Kidney (tissue), 13 donors: ENCODE measurements at regions not wholly inside any gene's neighbourhood (a gene's known extent, or its start where the extent isn't known, plus 50 kb on each side); places are given as distances from the start of the nearest gene placed in this dataset.

Source experiments
- DNase-seq, 5 donors: peaks; one replicate each; pipeline ENCODE4 v3.0.0-alpha.2; 2013 to 2020
- FAIRE-seq: peaks from 2 replicates; lab custom pipeline; 2012; peaks lifted over from hg19 to GRCh38; lab: Jason Lieb, UNC
- H3K27ac ChIP-seq, 2 donors: one replicate each; pipeline ENCODE4 v1.7.0; 2013; ENCODE audit warnings: low read depth in 2 of 2, low read length in 2 of 2, inconsistent platforms in 1 of 2
- H3K27me3 ChIP-seq: one replicate; pipeline ENCODE4 v1.7.1; 2013; ENCODE audit warnings: low read length, inconsistent platforms; ENCODE audit not compliant: control insufficient read depth, insufficient read depth
- H3K36me3 ChIP-seq, 3 donors: one replicate each; pipeline versions ENCODE4 v1.7.0 to v1.7.1; 2013; ENCODE audit warnings: low read length in 3 of 3, control low read depth in 1 of 3, inconsistent platforms in 1 of 3; ENCODE audit not compliant: insufficient read depth in 3 of 3, control insufficient read depth in 2 of 3
- H3K4me1 ChIP-seq, 3 donors: one replicate each; pipeline versions ENCODE4 v1.7.0 to v1.7.1; 2013; ENCODE audit warnings: low read length in 3 of 3, inconsistent platforms in 1 of 3, low read depth in 1 of 3; ENCODE audit not compliant: control insufficient read depth in 2 of 3, insufficient read depth in 2 of 3
- H3K4me3 ChIP-seq, 3 donors: one replicate each; pipeline versions ENCODE4 v1.7.0 to v1.8.1; 2013; ENCODE audit warnings: low read length in 3 of 3, control low read depth in 1 of 3, inconsistent platforms in 1 of 3
- H3K9ac ChIP-seq, 3 donors: one replicate each; pipeline versions ENCODE4 v1.7.0 to v1.7.1; 2013; ENCODE audit warnings: low read length in 3 of 3, control low read depth in 1 of 3, inconsistent platforms in 1 of 3
- H3K9me3 ChIP-seq, 3 donors: one replicate each; pipeline versions ENCODE4 v1.7.0 to v1.7.1; 2013; ENCODE audit warnings: low read length in 3 of 3, control low read depth in 1 of 3, inconsistent platforms in 1 of 3; ENCODE audit not compliant: control insufficient read depth in 2 of 3, insufficient read depth in 1 of 3
- intact Hi-C: fragments of 100-400 bp; cut with DNase I; formaldehyde crosslinking; loops from one replicate; pipeline ENCODE4 v1.11.1; 2022
- TF ChIP-seq, protein P1 (sequence below): IDR thresholded peaks from 3 replicates; pipeline ENCODE4 v1.5.1; 2012; ENCODE audit warnings: mild to moderate bottlenecking, moderate library complexity, borderline replicate concordance; ENCODE audit not compliant: insufficient read depth; ENCODE audit errors: extremely low read depth
- donor health status: control.
- donor health status: control.
- donor health status: control.
- donor health status: control.
- donor health status: control.
- donor health status: DM: yes; HTN: yes; CAD: no.
- donor health status: Normal renal cell carcinoma (clear cell type).

DNA sequence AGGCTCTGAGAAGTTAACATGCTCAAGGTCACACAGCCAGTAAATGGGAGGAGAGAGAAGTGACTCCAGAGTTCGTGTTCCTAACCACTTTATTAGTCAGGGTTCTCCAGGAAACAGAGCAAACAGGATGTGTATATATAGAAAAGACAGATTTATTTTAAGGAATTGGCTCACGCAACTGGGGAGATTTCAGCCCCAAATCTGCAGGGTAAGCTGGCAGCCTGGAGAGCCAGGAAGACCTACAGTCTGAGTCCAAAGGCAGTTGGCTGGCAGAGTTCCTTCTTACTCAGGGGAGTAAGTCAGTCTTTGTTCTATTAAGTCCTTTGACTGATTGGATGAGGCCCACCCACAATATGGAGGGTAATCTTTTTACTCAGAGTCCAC, 118.2 kb upstream of the PROK2 start:
- no peak overlapping the region for H3K4me3 ChIP-seq
- TF ChIP-seq, protein P1, sequence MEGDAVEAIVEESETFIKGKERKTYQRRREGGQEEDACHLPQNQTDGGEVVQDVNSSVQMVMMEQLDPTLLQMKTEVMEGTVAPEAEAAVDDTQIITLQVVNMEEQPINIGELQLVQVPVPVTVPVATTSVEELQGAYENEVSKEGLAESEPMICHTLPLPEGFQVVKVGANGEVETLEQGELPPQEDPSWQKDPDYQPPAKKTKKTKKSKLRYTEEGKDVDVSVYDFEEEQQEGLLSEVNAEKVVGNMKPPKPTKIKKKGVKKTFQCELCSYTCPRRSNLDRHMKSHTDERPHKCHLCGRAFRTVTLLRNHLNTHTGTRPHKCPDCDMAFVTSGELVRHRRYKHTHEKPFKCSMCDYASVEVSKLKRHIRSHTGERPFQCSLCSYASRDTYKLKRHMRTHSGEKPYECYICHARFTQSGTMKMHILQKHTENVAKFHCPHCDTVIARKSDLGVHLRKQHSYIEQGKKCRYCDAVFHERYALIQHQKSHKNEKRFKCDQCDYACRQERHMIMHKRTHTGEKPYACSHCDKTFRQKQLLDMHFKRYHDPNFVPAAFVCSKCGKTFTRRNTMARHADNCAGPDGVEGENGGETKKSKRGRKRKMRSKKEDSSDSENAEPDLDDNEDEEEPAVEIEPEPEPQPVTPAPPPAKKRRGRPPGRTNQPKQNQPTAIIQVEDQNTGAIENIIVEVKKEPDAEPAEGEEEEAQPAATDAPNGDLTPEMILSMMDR: no peak
- H3K27me3 ChIP-seq: no peaks in the 10 kb centered on the region
- H3K9ac ChIP-seq: no peak overlapping the region
- no peak overlapping the region for H3K27ac ChIP-seq
- no peak for DNase-seq
- intact Hi-C loops: no loop called here
- no peaks in the 10 kb centered on the region for H3K36me3 ChIP-seq
- H3K4me1 ChIP-seq: peaks cover 0 to 2% (median 0%) of the 10 kb centered on the region in 3 donors
- FAIRE-seq: no peak
- no peaks in the 10 kb centered on the region for H3K9me3 ChIP-seq

DNA sequence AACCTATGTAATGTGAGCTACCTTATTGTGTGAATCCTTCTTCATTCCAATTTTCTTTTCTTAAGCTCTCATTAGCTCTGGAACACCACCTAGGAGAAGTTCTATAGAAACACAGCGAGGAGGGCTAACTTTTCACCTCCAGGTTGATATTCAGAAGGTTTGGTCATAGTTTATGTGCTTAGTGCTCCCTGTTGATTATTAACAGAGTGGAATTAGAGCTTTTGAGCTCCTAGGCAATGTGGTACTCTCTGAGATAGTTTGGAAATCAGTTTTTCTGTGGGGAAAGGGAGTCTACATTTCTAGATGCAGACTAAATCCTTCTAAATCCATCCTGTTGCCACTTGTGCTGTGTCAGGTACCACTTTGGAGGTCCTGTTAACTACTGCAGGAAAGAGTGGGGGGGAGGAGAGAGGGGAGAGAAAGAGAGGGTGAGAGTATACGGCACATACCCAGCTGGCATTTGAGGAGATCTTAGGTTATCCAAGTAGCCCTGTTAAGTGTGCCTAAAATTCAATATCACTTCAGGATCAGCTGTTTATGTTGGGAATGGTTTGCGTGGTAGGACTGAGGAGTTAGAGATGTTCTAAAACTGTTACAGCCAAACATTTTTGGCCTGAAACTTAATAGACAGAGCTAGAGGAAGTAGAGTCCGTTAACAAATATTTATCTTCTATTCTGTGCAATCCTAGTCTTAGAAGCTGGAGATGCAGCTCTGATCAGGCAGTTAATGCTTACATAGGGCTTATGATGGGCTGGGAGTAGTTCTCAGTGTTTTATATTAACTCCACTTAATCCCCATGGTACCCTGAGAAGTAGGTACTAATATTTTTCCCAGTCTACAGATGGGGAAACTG, 117.5 kb upstream of the PROK2 start:
- H3K9ac ChIP-seq: no peak overlapping the region
- intact Hi-C loops: no loop called here
- DNase-seq (peak in 2 of 5 donors; percentile 33 to 46), FAIRE-seq (no peak)
- H3K27me3 ChIP-seq: no peaks in the 10 kb centered on the region
- no peaks in the 10 kb centered on the region for H3K9me3 ChIP-seq
- no peaks in the 10 kb centered on the region for H3K36me3 ChIP-seq
- TF ChIP-seq, protein P1: no peak
- H3K27ac ChIP-seq: no peak overlapping the region
- no peak overlapping the region for H3K4me3 ChIP-seq
- peaks cover 0 to 2% (median 0%) of the 10 kb centered on the region in 3 donors for H3K4me1 ChIP-seq

DNA sequence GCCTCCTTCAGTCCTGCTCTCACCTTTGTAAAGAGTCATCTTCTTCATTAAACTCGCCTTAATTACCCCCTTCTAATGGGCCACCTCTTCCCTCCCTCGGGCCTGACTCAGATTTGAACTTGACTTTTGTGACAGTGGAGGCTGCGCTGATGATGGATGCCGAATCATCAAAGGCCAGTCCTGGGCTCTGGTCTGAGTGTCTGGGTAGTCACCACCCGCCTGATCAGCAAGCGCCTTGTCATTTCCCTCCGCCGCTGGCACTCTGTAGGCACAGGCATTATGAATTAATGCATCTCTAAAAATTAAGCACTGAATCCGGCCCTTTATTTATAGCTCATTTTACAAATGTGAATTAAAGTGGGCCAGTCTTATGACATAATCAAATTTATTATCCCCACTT, 116.7 kb upstream of the PROK2 start:
- H3K36me3 ChIP-seq: no peaks in the 10 kb centered on the region
- H3K27me3 ChIP-seq: no peaks in the 10 kb centered on the region
- TF ChIP-seq, protein P1: no peak
- no peak overlapping the region for H3K4me3 ChIP-seq
- no peaks in the 10 kb centered on the region for H3K9me3 ChIP-seq
- FAIRE-seq (no peak), DNase-seq (no peak)
- no peak overlapping the region for H3K27ac ChIP-seq
- intact Hi-C loops: no loop called here
- peaks cover 0 to 2% (median 0%) of the 10 kb centered on the region in 3 donors for H3K4me1 ChIP-seq
- H3K9ac ChIP-seq: no peak overlapping the region
